Ishikawa (cell line): ENCODE measurements at regions not wholly inside any gene's neighbourhood (a gene's known extent, or its start where the extent isn't known, plus 50 kb on each side); places are given as distances from the start of the nearest gene placed in this dataset.

Experiments
- CEBPB ChIP-seq: IDR thresholded peaks from 2 replicates; pipeline ENCODE4 v1.6.1; 2012
- CREB1 ChIP-seq: IDR thresholded peaks from 2 replicates; pipeline ENCODE4 v1.6.1; 2012; ENCODE audit warnings: low read depth
- EGR1 ChIP-seq: IDR thresholded peaks from 2 replicates; pipeline ENCODE4 v1.6.1; 2012
- EP300 ChIP-seq: IDR thresholded peaks from 2 replicates; pipeline ENCODE4 v1.6.1; 2012; ENCODE audit warnings: borderline replicate concordance
- FOXM1 ChIP-seq: IDR thresholded peaks from 2 replicates; pipeline ENCODE4 v1.6.1; 2012; ENCODE audit warnings: low read depth, borderline replicate concordance
- MAX ChIP-seq: IDR thresholded peaks from 2 replicates; pipeline ENCODE4 v1.6.1; 2012
- NFIC ChIP-seq: IDR thresholded peaks from 2 replicates; pipeline ENCODE4 v1.6.1; 2012
- RAD21 ChIP-seq: IDR thresholded peaks from 2 replicates; pipeline ENCODE4 v1.6.1; 2012; ENCODE audit warnings: low read depth
- REST ChIP-seq: IDR thresholded peaks from 2 replicates; pipeline ENCODE4 v1.6.1; 2012; ENCODE audit warnings: low read depth, mild to moderate bottlenecking
- TAF1 ChIP-seq: IDR thresholded peaks from 2 replicates; pipeline ENCODE4 v1.6.1; 2012; ENCODE audit warnings: low read depth, mild to moderate bottlenecking
- TCF12 ChIP-seq: IDR thresholded peaks from 2 replicates; pipeline ENCODE4 v1.6.1; 2012; ENCODE audit warnings: low read depth
- TEAD4 ChIP-seq: IDR thresholded peaks from 2 replicates; pipeline ENCODE4 v1.6.1; 2012
- USF1 ChIP-seq: IDR thresholded peaks from 2 replicates; pipeline ENCODE4 v1.6.1; 2012
- YY1 ChIP-seq: IDR thresholded peaks from 2 replicates; pipeline ENCODE4 v1.6.1; 2012; ENCODE audit warnings: low read depth
- ZBTB7A ChIP-seq: IDR thresholded peaks from 2 replicates; pipeline ENCODE4 v1.6.1; 2012; ENCODE audit warnings: low read depth

GRCh38 chr4:29295280-29295679 is 1424.9 kb upstream of the PCDH7 start:
- TF ChIP-seq CREB1, result no peak
- TF ChIP-seq YY1, result no peak
- no peak for TF ChIP-seq MAX
- TF ChIP-seq ZBTB7A, result no peak
- no peak for TF ChIP-seq TEAD4
- TF ChIP-seq EP300, result no peak
- no peak for TF ChIP-seq TCF12
- TF ChIP-seq RAD21, result no peak
- no peak for TF ChIP-seq REST
- TF ChIP-seq NFIC, result no peak
- TF ChIP-seq CEBPB, result no peak
- TF ChIP-seq FOXM1, result no peak
- TF ChIP-seq EGR1, result no peak
- no peak for TF ChIP-seq USF1
- no peak for TF ChIP-seq TAF1

- TF ChIP-seq FOXM1, result no peak
- TF ChIP-seq RAD21, result no peak
- no peak for TF ChIP-seq REST
- no peak for TF ChIP-seq EGR1
- no peak for TF ChIP-seq USF1
- no peak for TF ChIP-seq TCF12
- no peak for TF ChIP-seq TEAD4
Measured at GRCh38 chr4:29304595-29304994, 1415.6 kb upstream of the PCDH7 start.

GRCh38 chr4:29307256-29307655 is 1412.9 kb upstream of the PCDH7 start:
- no peak for TF ChIP-seq EP300
- no peak for TF ChIP-seq NFIC
- TF ChIP-seq TEAD4, result no peak
- no peak for TF ChIP-seq MAX

GRCh38 chr4:29307755-29308154 is 1412.4 kb upstream of the PCDH7 start:
- no peak for TF ChIP-seq EGR1
- no peak for TF ChIP-seq ZBTB7A

- no peak for TF ChIP-seq YY1
- no peak for TF ChIP-seq CEBPB
- TF ChIP-seq TEAD4, result no peak
- TF ChIP-seq USF1, result no peak
Measured at GRCh38 chr4:29309050-29309449, 1411.1 kb upstream of the PCDH7 start.

- TF ChIP-seq CEBPB (no peak), USF1 (no peak), EGR1 (no peak), TCF12 (no peak), TEAD4 (no peak)
Measured at GRCh38 chr4:29310252-29310651, 1409.9 kb upstream of the PCDH7 start.

- no peak for TF ChIP-seq ZBTB7A
- no peak for TF ChIP-seq TAF1
Measured at GRCh38 chr4:29311247-29311646, 1408.9 kb upstream of the PCDH7 start.
